Smooth muscle cell (in vitro differentiated cells): ENCODE measurements at regions not wholly inside any gene's neighbourhood (a gene's known extent, or its start where the extent isn't known, plus 50 kb on each side); places are given as distances from the start of the nearest gene placed in this dataset.

Source experiments
- DNase-seq: peaks from one replicate; lab custom pipeline; 2025; ENCODE audit not compliant: unreplicated experiment; lab: John Stamatoyannopoulos, UW
- H2AFZ ChIP-seq: fragments of 200-600 bp; sonication (generic); 2 replicates; pipeline ENCODE4 v1.6.0; 2016; ENCODE audit warnings: antibody characterized with exemption, low read depth, mild to moderate bottlenecking
- H3F3A ChIP-seq: fragments of 200-600 bp; sonication (generic); 2 replicates; pipeline ENCODE4 v1.6.0; 2017; ENCODE audit warnings: antibody characterized with exemption, low read depth
- H3K27ac ChIP-seq: fragments of 200-600 bp; sonication (generic); 2 replicates; pipeline ENCODE4 v1.5.1; 2016; ENCODE audit warnings: low read depth, mild to moderate bottlenecking
- H3K27me3 ChIP-seq: fragments of 200-600 bp; sonication (generic); 2 replicates; pipeline ENCODE4 v1.6.1; 2016; ENCODE audit warnings: low read depth, mild to moderate bottlenecking
- H3K36me3 ChIP-seq: fragments of 200-600 bp; sonication (generic); 2 replicates; pipeline ENCODE4 v1.5.1; 2016; ENCODE audit warnings: low read depth
- H3K4me1 ChIP-seq: fragments of 200-600 bp; sonication (generic); 2 replicates; pipeline ENCODE4 v1.5.1; 2016; ENCODE audit warnings: low read depth
- H3K4me2 ChIP-seq: fragments of 200-600 bp; sonication (generic); 2 replicates; pipeline ENCODE4 v1.6.0; 2016; ENCODE audit warnings: mild to moderate bottlenecking
- H3K4me3 ChIP-seq: fragments of 200-600 bp; sonication (generic); 2 replicates; pipeline ENCODE4 v1.5.1; 2016; ENCODE audit warnings: mild to moderate bottlenecking
- H3K79me2 ChIP-seq: fragments of 200-600 bp; sonication (generic); 2 replicates; pipeline ENCODE4 v1.6.0; 2016; ENCODE audit warnings: low read depth, mild to moderate bottlenecking
- H3K9ac ChIP-seq: fragments of 200-600 bp; sonication (generic); 2 replicates; pipeline ENCODE4 v1.6.0; 2016; ENCODE audit warnings: low read depth
- H3K9me3 ChIP-seq: fragments of 200-600 bp; sonication (generic); replicated peaks from 2 replicates; pipeline ENCODE4 v1.5.1; 2016; ENCODE audit warnings: low read depth
- H4K20me1 ChIP-seq: fragments of 200-600 bp; sonication (generic); 2 replicates; pipeline ENCODE4 v1.6.0; 2016; ENCODE audit warnings: low read depth
- WGBS: methylation state at CpG from one replicate; pipeline ENCODE4 v1.1.7; 2016; ENCODE audit warnings: low lambda C conversion rate; 5-methylcytosine and 5-hydroxymethylcytosine counted together
- TF ChIP-seq, protein P1 (sequence below): fragments of 200-600 bp; sonication (generic); IDR thresholded peaks from 2 replicates; pipeline ENCODE4 v1.5.1; 2017; ENCODE audit warnings: borderline replicate concordance, mild to moderate bottlenecking, antibody characterized with exemption; ENCODE audit not compliant: insufficient read depth, poor library complexity, severe bottlenecking

DNA sequence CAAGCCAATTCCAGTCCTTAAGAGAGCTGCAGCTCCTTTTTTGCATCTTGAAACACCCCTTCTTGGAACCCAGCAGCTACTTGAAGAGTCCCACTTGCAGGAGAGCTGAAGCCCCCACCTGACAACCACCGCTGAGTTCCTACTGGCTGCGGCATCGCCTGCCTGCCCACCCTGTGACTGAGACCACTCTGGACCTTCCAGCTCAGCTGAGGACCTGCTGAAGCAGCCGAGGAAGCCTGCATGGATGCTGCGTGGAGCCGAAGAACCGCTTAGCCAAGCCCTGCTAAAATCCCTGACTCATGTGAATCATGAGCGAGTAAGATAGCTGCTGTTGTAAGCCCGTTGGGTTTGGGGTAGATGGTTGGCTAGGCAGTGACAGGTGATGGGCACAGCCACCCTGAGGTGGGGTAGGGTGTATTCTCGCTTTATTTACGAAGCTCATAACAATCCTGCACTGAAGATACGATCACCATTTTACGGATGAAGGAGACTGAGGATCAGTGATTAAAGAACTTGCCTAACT, 78.4 kb downstream of the INHBB start:
- no peak overlapping the region for H2AFZ ChIP-seq
- no peaks in the 10 kb centered on the region for H3K4me1 ChIP-seq
- H3K4me2 ChIP-seq: no peak overlapping the region
- no peak overlapping the region for H3K9ac ChIP-seq
- H3K27me3 ChIP-seq: peaks cover 47% of the 10 kb centered on the region
- H3K4me3 ChIP-seq: no peak overlapping the region
- DNase-seq: no peak
- no peaks in the 10 kb centered on the region for H3K36me3 ChIP-seq
- no peaks in the 10 kb centered on the region for H3K79me2 ChIP-seq
- 89% methylated on average over 13 of the region's 13 CpGs for WGBS
- no peak overlapping the region for H3K27ac ChIP-seq
- no peaks in the 10 kb centered on the region for H3K9me3 ChIP-seq
- no peaks in the 10 kb centered on the region for H4K20me1 ChIP-seq
- TF ChIP-seq, protein P1, sequence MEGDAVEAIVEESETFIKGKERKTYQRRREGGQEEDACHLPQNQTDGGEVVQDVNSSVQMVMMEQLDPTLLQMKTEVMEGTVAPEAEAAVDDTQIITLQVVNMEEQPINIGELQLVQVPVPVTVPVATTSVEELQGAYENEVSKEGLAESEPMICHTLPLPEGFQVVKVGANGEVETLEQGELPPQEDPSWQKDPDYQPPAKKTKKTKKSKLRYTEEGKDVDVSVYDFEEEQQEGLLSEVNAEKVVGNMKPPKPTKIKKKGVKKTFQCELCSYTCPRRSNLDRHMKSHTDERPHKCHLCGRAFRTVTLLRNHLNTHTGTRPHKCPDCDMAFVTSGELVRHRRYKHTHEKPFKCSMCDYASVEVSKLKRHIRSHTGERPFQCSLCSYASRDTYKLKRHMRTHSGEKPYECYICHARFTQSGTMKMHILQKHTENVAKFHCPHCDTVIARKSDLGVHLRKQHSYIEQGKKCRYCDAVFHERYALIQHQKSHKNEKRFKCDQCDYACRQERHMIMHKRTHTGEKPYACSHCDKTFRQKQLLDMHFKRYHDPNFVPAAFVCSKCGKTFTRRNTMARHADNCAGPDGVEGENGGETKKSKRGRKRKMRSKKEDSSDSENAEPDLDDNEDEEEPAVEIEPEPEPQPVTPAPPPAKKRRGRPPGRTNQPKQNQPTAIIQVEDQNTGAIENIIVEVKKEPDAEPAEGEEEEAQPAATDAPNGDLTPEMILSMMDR: no peak
- H3F3A ChIP-seq: no peaks in the 10 kb centered on the region

DNA sequence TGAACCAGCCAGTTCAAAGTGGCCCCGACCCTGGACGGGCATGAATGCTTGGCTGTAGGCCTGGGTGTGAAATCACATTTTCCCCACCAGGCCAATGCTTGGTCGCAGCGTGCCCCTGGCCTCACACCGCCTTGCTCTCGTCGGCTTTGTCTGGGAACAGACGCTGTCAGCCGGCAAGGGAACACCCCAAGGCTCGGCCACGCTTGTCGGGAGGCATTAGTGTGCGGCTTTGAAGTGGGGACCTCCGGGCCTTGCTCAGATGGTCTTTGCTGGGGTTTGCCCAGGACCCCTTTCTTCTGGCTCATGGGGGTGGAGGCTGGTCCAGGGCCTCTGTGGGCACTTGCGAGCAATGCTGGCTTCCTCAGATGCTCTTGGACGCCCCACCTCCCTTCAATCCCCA, 79.1 kb downstream of the INHBB start:
- Histone ChIP-seq H2AFZ (no peak overlapping the region), H3K9ac (no peak overlapping the region), H3K27me3 (peaks cover 47% of the 10 kb centered on the region), H3K36me3 (no peaks in the 10 kb centered on the region), H3K4me3 (no peak overlapping the region), H4K20me1 (no peaks in the 10 kb centered on the region), H3F3A (no peaks in the 10 kb centered on the region), H3K27ac (no peak overlapping the region), H3K79me2 (no peaks in the 10 kb centered on the region), H3K4me2 (no peak overlapping the region), H3K9me3 (no peaks in the 10 kb centered on the region), H3K4me1 (no peaks in the 10 kb centered on the region)
- no peak for DNase-seq
- TF ChIP-seq, protein P1: no peak
- 95% methylated on average over 16 of the region's 16 CpGs for WGBS

DNA sequence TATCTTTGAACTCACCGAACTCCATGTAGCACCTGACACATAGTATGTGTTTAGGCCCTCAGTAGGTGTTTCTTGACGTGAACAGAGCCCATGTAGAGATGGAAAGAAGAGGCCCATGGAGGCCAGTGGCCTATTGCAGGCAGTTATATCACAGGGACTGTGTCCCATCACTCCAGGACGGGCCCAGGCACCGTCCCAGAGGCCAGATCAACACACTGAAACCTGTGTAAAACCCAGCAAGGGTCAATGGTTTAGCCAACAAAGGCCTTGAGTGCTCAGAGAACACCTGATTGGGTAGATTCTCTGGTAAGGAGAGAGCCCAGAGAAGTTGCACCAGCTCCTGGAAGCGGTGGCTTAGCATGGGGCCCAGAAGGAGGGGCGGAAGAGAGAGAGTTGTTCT, 82.8 kb downstream of the INHBB start:
- Histone ChIP-seq H3K79me2 (no peaks in the 10 kb centered on the region), H3K9me3 (no peaks in the 10 kb centered on the region), H3K4me2 (no peak overlapping the region), H3K4me1 (no peaks in the 10 kb centered on the region), H4K20me1 (no peaks in the 10 kb centered on the region), H3K27me3 (peaks cover 28% of the 10 kb centered on the region), H3F3A (no peaks in the 10 kb centered on the region), H3K36me3 (no peaks in the 10 kb centered on the region), H3K4me3 (no peak overlapping the region), H2AFZ (no peak overlapping the region), H3K9ac (no peak overlapping the region), H3K27ac (no peak overlapping the region)
- TF ChIP-seq, protein P1: no peak
- 77% methylated on average over 6 of the region's 6 CpGs for WGBS
- DNase-seq: no peak
